Skeletal muscle satellite cell (primary cell): ENCODE measurements at regions not wholly inside any gene's neighbourhood (a gene's known extent, or its start where the extent isn't known, plus 50 kb on each side); places are given as distances from the start of the nearest gene placed in this dataset.

Experiments
- H3K27me3 ChIP-seq: 2 replicates; pipeline ENCODE4 v1.7.0; 2013; ENCODE audit warnings: low read length; ENCODE audit not compliant: control insufficient read depth, insufficient read depth
- H3K36me3 ChIP-seq: 2 replicates; pipeline ENCODE4 v1.7.0; 2013; ENCODE audit warnings: mild to moderate bottlenecking, control low read depth, low read length; ENCODE audit not compliant: insufficient read depth
- H3K4me1 ChIP-seq: 2 replicates; pipeline ENCODE4 v1.7.0; 2013; ENCODE audit warnings: low read length; ENCODE audit not compliant: control insufficient read depth, insufficient read depth
- H3K4me2 ChIP-seq: 2 replicates; pipeline ENCODE4 v1.7.0; 2013; ENCODE audit warnings: mild to moderate bottlenecking, low read length
- H3K4me3 ChIP-seq: 2 replicates; pipeline ENCODE4 v1.7.0; 2013; ENCODE audit warnings: low read length
- H3K9ac ChIP-seq: 2 replicates; pipeline ENCODE4 v1.7.0; 2013; ENCODE audit warnings: mild to moderate bottlenecking, low read depth, low read length, moderate library complexity
- H3K9me3 ChIP-seq: replicated peaks from 2 replicates; pipeline ENCODE4 v1.7.0; 2013; ENCODE audit warnings: mild to moderate bottlenecking, control low read depth, low read length

DNA sequence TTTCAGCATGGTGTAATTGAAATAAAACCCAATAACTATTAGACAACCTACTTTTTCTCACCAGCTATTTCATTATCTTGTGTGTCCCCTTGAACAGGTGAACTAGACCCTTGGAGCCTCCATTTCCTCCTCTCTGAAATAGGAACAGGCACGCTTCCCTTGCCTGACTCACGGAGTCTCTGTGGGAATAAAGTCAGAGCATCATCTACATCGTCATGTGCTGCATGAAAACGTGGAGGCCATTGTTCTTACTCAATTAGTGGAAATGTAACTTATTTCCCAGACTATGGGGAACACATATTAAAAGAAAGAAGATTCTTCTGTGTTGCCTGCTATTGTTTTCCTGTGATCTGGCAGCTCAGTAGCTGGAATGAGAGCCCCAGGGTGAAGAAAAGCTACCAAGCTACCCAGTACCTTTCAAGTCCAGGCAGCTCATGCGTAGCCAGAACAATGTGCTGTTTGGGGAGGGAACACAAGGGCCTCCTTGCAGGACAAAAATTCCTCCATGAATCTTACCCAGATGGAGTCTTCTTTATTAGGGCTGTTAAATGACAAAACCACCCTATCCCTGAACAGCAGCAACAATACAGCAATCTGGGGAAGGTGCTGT is 59.8 kb downstream of the SOX11 start:
- H3K4me3 ChIP-seq, result no peak overlapping the region
- no peaks in the 10 kb centered on the region for H3K36me3 ChIP-seq
- no peaks in the 10 kb centered on the region for H3K9me3 ChIP-seq
- no peak overlapping the region for H3K9ac ChIP-seq
- H3K27me3 ChIP-seq, result no peaks in the 10 kb centered on the region
- H3K4me2 ChIP-seq, result no peak overlapping the region
- H3K4me1 ChIP-seq, result no peaks in the 10 kb centered on the region

DNA sequence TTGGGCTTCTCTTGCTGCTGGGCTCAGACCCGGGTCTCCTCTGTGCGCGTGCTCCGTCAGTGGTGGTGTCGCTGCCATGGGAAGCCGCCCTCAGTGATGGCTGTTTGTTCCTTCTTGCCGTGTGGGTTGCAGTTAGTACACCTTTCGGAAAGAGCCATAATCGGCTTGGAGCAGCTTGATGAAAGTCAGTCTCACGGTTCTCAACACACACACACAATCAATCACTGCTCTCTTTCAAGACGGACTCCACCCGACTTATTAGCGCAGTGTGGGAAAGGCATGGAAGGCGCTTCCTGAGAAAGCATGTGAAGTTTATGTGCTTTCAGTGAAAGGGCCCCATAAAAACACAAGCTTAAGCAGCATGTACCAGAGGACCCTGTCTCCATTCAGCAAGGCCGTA is 64.1 kb downstream of the SOX11 start:
- H3K4me2 ChIP-seq, result no peak overlapping the region
- H3K4me3 ChIP-seq, result no peak overlapping the region

DNA sequence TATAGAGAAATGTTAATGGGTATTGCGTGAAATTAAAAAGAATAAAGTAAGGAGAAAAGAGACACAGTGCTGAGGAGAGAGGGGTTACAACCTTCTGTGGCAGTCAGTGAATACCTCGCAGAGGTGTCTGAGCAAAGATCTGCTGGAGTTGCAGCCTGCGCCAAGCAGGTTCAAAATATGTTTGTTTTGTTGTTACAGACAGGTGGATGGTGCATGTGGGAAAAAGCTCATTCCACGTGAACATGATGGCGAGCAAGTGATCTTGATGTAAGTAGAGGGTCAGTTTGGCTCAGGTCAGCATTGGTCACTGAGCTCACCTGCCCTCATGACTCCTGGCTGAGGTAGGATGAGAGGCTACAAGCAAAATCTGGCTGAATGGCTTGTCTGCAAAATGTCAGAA is 66.2 kb downstream of the SOX11 start:
- no peak overlapping the region for H3K4me3 ChIP-seq
- H3K36me3 ChIP-seq, result no peaks in the 10 kb centered on the region
- H3K9me3 ChIP-seq, result no peaks in the 10 kb centered on the region
- no peaks in the 10 kb centered on the region for H3K4me1 ChIP-seq
- H3K9ac ChIP-seq, result no peak overlapping the region
- no peaks in the 10 kb centered on the region for H3K27me3 ChIP-seq
- H3K4me2 ChIP-seq, result no peak overlapping the region

More for the DNA sequence above, 64.1 kb downstream of the SOX11 start:
- no peaks in the 10 kb centered on the region for H3K4me1 ChIP-seq
- no peaks in the 10 kb centered on the region for H3K27me3 ChIP-seq
- no peaks in the 10 kb centered on the region for H3K36me3 ChIP-seq
- H3K9ac ChIP-seq, result no peak overlapping the region
- no peaks in the 10 kb centered on the region for H3K9me3 ChIP-seq

DNA sequence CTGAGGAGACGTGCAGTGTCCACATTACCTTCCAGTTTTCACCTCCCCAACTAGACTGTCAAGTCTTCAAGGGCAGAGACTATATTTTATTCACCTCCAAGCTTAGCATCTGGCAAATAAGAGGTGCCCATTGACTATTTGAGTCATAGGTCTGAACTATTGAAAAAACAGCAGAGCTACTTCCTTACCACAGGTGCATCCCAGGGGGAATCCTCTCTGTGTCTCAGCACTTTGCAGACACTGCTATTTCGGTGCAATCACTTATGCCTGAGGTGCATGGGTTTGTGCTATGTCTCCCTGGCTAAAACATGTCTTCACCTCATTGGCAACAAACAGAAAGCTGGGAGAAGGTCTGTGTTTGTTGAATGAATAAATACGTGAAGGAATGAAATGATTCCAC is 67.8 kb downstream of the SOX11 start:
- no peak overlapping the region for H3K9ac ChIP-seq
- H3K4me2 ChIP-seq, result no peak overlapping the region
- H3K27me3 ChIP-seq, result no peaks in the 10 kb centered on the region
- no peaks in the 10 kb centered on the region for H3K4me1 ChIP-seq
- no peaks in the 10 kb centered on the region for H3K9me3 ChIP-seq
- H3K36me3 ChIP-seq, result no peaks in the 10 kb centered on the region
- no peak overlapping the region for H3K4me3 ChIP-seq

DNA sequence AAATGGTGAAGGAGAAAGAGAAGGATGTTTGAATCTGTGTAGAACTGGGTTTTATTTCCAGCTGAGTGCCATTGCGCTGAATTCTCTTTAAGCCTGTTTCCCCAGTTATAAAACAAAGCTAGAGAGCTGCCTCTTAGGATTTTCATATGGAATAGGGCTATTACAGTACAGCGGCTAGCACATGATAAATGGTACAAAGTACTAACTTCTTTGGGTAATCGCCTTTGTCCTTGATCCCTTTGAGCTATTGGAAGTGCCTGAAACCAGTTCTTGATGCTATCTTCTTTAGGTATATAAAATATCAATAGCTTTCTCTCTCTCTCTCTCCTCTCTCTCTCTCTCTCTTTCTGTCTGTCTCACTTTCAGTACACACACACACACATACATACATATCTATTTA is 71.3 kb downstream of the SOX11 start:
- no peaks in the 10 kb centered on the region for H3K9me3 ChIP-seq
- H3K4me2 ChIP-seq, result no peak overlapping the region
- H3K4me3 ChIP-seq, result no peak overlapping the region
- no peak overlapping the region for H3K9ac ChIP-seq
- no peaks in the 10 kb centered on the region for H3K36me3 ChIP-seq
- peaks cover 4% of the 10 kb centered on the region for H3K4me1 ChIP-seq
- H3K27me3 ChIP-seq, result no peaks in the 10 kb centered on the region

DNA sequence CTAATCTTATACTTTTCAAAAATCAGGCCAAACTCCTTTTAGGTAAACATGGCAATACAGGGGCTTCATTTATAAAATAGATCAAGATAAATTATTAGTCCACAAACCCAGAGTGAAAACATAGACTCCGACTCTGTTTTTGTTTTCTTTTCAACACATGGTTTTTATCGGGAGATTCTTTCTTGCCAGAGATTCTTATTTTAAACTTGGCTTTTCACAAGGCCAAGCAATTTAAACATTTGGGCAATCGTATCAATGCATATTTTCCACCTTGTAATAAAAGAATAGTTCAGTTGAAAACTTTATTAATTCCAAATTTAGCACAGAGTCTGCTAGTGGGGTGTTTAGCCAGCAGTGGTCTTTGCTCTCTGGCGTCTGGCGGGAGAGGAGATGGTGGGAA is 71.9 kb downstream of the SOX11 start:
- Histone ChIP-seq H3K4me1 (peaks cover 4% of the 10 kb centered on the region), H3K4me3 (no peak overlapping the region), H3K36me3 (no peaks in the 10 kb centered on the region), H3K4me2 (no peak overlapping the region), H3K27me3 (no peaks in the 10 kb centered on the region), H3K9me3 (no peaks in the 10 kb centered on the region), H3K9ac (no peak overlapping the region)

DNA sequence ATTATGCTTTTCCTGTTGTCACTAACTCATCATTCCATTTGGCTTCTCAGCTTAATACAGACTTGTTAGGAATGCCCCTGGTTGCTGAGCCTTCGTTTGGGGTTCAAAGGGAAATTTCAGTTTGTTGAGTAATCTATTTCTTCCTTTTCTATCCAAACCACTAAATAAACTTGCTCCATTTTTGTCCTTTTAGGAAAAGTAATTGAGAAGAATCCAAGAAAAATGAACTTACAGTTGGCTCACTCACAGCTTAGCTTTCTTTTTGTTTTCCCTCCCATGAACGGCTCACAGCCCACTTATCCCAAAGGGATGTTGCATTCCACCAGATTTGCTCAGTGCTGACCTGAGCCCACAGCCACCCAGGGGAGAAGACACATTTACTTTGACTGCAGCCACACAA is 73.9 kb downstream of the SOX11 start:
- H3K9ac ChIP-seq, result no peak overlapping the region
- no peak overlapping the region for H3K4me2 ChIP-seq
- H3K9me3 ChIP-seq, result no peaks in the 10 kb centered on the region
- H3K4me3 ChIP-seq, result no peak overlapping the region
- H3K36me3 ChIP-seq, result no peaks in the 10 kb centered on the region
- H3K27me3 ChIP-seq, result no peaks in the 10 kb centered on the region
- H3K4me1 ChIP-seq, result peaks cover 4% of the 10 kb centered on the region

DNA sequence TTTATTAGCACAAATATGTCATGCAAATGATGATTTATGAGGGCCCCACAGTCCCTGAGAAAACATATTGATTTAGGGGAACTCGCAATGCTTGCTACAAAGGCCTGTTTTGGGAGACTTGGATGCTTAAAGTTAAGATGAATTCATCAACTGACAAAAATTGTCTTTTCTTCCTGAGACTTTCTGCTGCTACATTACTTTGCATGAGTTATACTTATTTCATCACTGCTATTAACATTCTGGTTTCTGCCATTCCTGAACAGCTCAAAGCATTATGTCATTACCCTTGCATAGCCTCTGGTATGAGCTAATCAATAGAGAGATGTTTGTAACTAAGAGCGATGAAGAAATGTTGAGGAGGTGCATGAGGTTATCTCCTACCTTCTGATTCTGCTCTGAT is 74.4 kb downstream of the SOX11 start:
- Histone ChIP-seq H3K27me3 (no peaks in the 10 kb centered on the region), H3K36me3 (no peaks in the 10 kb centered on the region), H3K9ac (no peak overlapping the region), H3K9me3 (no peaks in the 10 kb centered on the region), H3K4me2 (no peak overlapping the region), H3K4me1 (peaks cover 4% of the 10 kb centered on the region), H3K4me3 (no peak overlapping the region)

DNA sequence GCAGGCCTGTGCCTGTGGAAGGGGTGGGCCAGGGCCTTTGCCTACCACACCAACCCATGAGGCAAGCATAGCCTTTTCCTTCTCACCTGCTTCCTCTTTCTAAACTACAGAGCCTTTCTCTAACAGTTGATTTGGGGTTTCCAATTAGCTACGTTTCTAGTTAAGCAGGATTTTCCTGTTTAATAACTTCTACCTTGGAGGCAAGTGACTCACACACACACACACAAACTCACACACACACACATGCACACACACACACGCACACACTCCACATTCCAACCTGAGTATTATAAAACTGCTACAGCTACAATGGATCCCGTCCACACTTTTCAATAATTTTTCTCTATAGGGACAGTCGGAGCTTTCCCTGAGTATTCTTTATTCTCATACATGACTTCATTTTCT is 84.9 kb downstream of the SOX11 start:
- Histone ChIP-seq H3K4me1 (no peaks in the 10 kb centered on the region), H3K4me3 (no peak overlapping the region), H3K9ac (no peak overlapping the region), H3K9me3 (no peaks in the 10 kb centered on the region), H3K4me2 (no peak overlapping the region), H3K36me3 (no peaks in the 10 kb centered on the region), H3K27me3 (no peaks in the 10 kb centered on the region)

DNA sequence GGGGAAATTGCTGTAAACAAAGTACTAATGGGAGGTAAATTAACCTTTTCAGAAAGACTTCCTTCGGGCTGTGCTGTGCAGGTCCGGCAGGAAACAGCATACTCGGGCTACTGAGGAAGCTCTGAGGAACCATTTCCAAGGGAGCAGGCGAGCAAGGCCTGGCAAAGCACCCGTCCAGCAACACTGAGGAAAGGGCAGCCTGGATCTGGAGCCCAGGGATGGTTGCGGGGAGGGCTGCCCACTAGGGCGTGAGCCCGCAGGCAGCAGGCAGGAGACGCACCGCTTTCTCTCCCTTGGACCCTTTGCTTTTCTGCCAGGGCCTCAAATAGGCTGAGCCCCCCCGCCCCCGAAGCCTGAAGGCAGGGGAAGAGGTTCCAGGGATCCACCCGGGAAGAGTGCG is 89.5 kb downstream of the SOX11 start:
- Histone ChIP-seq H3K4me2 (no peak overlapping the region), H3K9me3 (no peaks in the 10 kb centered on the region), H3K27me3 (no peaks in the 10 kb centered on the region), H3K4me1 (no peaks in the 10 kb centered on the region), H3K36me3 (no peaks in the 10 kb centered on the region), H3K9ac (no peak overlapping the region), H3K4me3 (no peak overlapping the region)

DNA sequence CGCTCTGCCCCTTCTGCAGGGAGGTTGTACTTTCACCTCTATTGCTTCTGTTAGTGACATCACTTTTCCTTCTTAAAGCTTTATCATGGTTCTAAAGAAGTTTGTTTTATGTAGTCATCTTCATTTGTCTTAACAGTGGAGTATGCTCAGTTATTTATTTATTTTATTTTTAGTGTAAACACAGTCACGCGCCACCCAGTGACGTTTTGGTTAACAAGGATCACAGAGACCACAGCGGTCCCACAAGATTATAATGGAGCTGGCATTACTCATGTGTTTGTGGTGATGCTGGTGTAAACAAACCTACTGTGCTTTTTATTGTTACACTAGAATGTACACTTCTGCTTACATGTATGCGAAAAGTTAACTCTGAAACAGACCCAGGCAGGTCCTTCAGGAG is 89.9 kb downstream of the SOX11 start:
- Histone ChIP-seq H3K4me1 (no peaks in the 10 kb centered on the region), H3K36me3 (no peaks in the 10 kb centered on the region), H3K9ac (no peak overlapping the region), H3K4me3 (no peak overlapping the region), H3K9me3 (no peaks in the 10 kb centered on the region), H3K27me3 (no peaks in the 10 kb centered on the region), H3K4me2 (no peak overlapping the region)

DNA sequence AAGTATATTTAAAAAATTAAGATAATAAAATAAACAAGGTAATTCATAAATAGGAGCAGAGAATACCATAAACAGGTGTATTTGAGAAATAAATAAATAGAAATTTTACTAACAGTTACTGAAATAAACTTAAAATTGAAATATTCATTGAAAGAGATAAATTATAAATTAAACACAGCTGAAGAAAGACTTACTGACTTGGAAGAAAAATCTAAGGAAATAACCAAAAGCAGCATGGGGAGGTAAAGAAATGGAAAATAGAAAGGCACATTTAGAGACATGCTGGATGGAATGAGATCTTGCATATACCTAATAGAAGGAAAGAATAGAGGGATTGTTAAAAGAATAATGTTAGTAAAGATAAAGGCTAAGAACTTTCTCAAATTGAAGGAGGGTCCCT is 96.3 kb downstream of the SOX11 start:
- Histone ChIP-seq H3K4me2 (no peak overlapping the region), H3K27me3 (no peaks in the 10 kb centered on the region), H3K9ac (no peak overlapping the region), H3K4me3 (no peak overlapping the region), H3K9me3 (peaks cover 4% of the 10 kb centered on the region), H3K4me1 (no peaks in the 10 kb centered on the region), H3K36me3 (no peaks in the 10 kb centered on the region)
